ENCODE measurements at regions not wholly inside any gene's neighbourhood (a gene's known extent, or its start where the extent isn't known, plus 50 kb on each side); places are given as distances from the start of the nearest gene placed in this dataset.

- intact Hi-C loops (cut with DNase I; ENCODE audit: low total_unique reads): no loop called here
- 76 to 83% methylated on average over 1 of the region's 1 CpG for WGBS, 2 donors (ENCODE audit: low coverage in 1 of 2)
- Histone ChIP-seq H3K4me1 (no peaks in the 10 kb centered on the region), H3K9me3 (no peaks in the 10 kb centered on the region), H3K27ac (no peak overlapping the region), H3K36me3 (no peaks in the 10 kb centered on the region), H3K27me3 (no peaks in the 10 kb centered on the region), H3K4me3 (no peak overlapping the region)
- no peak for TF ChIP-seq CTCF (IDR thresholded peaks at IDR 0.05)
- TF ChIP-seq EP300 (IDR thresholded peaks at IDR 0.05; ENCODE audit: low read depth): no peak
- no peak for TF ChIP-seq POLR2A (IDR thresholded peaks at IDR 0.05)
- no peak for TF ChIP-seq POLR2AphosphoS5 (IDR thresholded peaks at IDR 0.05)
- DNase-seq: no peak
- in situ Hi-C loops (cut with MboI; ENCODE audit: low pct_ligation_motif_present in 1 of 4, low pct_unique_long_range_greater_than_20kb in 1 of 4, low sequenced_read_pairs in 3 of 4): no loop called here
Measured at GRCh38 chr5:167880420-167880819, 411.0 kb upstream of the WWC1 start.

GRCh38 chr5:167881041-167881440 is 410.4 kb upstream of the WWC1 start:
- WGBS, 2 donors (ENCODE audit: low coverage in 1 of 2): 50 to 64% methylated on average over 1 of the region's 1 CpG
- Histone ChIP-seq H3K27me3 (no peaks in the 10 kb centered on the region), H3K4me3 (no peak overlapping the region), H3K4me1 (no peaks in the 10 kb centered on the region), H3K27ac (no peak overlapping the region), H3K9me3 (no peaks in the 10 kb centered on the region), H3K36me3 (no peaks in the 10 kb centered on the region)
- no peak for TF ChIP-seq POLR2A (IDR thresholded peaks at IDR 0.05)
- no peak for TF ChIP-seq EP300 (IDR thresholded peaks at IDR 0.05; ENCODE audit: low read depth)
- TF ChIP-seq POLR2AphosphoS5 (IDR thresholded peaks at IDR 0.05): no peak
- no peak for TF ChIP-seq CTCF (IDR thresholded peaks at IDR 0.05)
- intact Hi-C loops (cut with DNase I; ENCODE audit: low total_unique reads): no loop called here
- in situ Hi-C loops (cut with MboI; ENCODE audit: low pct_ligation_motif_present in 1 of 4, low pct_unique_long_range_greater_than_20kb in 1 of 4, low sequenced_read_pairs in 3 of 4): no loop called here
- no peak for DNase-seq

- Histone ChIP-seq H3K27ac (no peak overlapping the region), H3K4me3 (no peak overlapping the region), H3K9me3 (no peaks in the 10 kb centered on the region), H3K36me3 (no peaks in the 10 kb centered on the region), H3K4me1 (no peaks in the 10 kb centered on the region), H3K27me3 (no peaks in the 10 kb centered on the region)
- TF ChIP-seq EP300 (IDR thresholded peaks at IDR 0.05; ENCODE audit: low read depth) (no peak), POLR2AphosphoS5 (IDR thresholded peaks at IDR 0.05) (no peak), CTCF (IDR thresholded peaks at IDR 0.05) (no peak), POLR2A (IDR thresholded peaks at IDR 0.05) (no peak)
- intact Hi-C loops (cut with DNase I; ENCODE audit: low total_unique reads): no loop called here
- in situ Hi-C loops (cut with MboI; ENCODE audit: low pct_ligation_motif_present in 1 of 4, low pct_unique_long_range_greater_than_20kb in 1 of 4, low sequenced_read_pairs in 3 of 4): no loop called here
- no peak for DNase-seq
- WGBS, 2 donors (ENCODE audit: low coverage in 1 of 2): 76 to 100% methylated on average over 1 of the region's 1 CpG
Measured at GRCh38 chr5:167886196-167886595, 405.2 kb upstream of the WWC1 start.

GRCh38 chr5:167888393-167888792 is 403.1 kb upstream of the WWC1 start:
- intact Hi-C loops (cut with DNase I; ENCODE audit: low total_unique reads): no loop called here
- in situ Hi-C loops (cut with MboI; ENCODE audit: low pct_ligation_motif_present in 1 of 4, low pct_unique_long_range_greater_than_20kb in 1 of 4, low sequenced_read_pairs in 3 of 4): no loop called here
- Histone ChIP-seq H3K27ac (no peak overlapping the region), H3K36me3 (no peaks in the 10 kb centered on the region), H3K4me1 (no peaks in the 10 kb centered on the region), H3K4me3 (no peak overlapping the region), H3K27me3 (no peaks in the 10 kb centered on the region), H3K9me3 (no peaks in the 10 kb centered on the region)
- DNase-seq: no peak
- WGBS, 2 donors (ENCODE audit: low coverage in 1 of 2): 61 to 83% methylated on average over 1 of the region's 1 CpG
- TF ChIP-seq CTCF (IDR thresholded peaks at IDR 0.05) (no peak), POLR2AphosphoS5 (IDR thresholded peaks at IDR 0.05) (no peak), POLR2A (IDR thresholded peaks at IDR 0.05) (no peak), EP300 (IDR thresholded peaks at IDR 0.05; ENCODE audit: low read depth) (no peak)

All from transverse colon (tissue), 4 donors.